ENCODE measurements at regions not wholly inside any gene's neighbourhood (a gene's known extent, or its start where the extent isn't known, plus 50 kb on each side); places are given as distances from the start of the nearest gene placed in this dataset.
"Not testable (repeated sequence)": the region's sequence is repeated elsewhere in the genome, so short reads cannot be mapped to it uniquely, and the experiment has no call there.

- DNase-seq = no peak
These were observed 288.9 kb upstream of the ZNF337 start for GRCh38 chr20:25985597-25985996.

- peak in 1 of 3 experiments; percentile 4 for DNase-seq
These were observed 288.3 kb upstream of the ZNF337 start for GRCh38 chr20:25984933-25985332.

- not testable (repeated sequence) for DNase-seq
These were observed 286.0 kb upstream of the ZNF337 start for GRCh38 chr20:25982701-25983100.

- DNase-seq = not testable (repeated sequence)
These were observed 282.0 kb upstream of the ZNF337 start for GRCh38 chr20:25978450-25979190.

- not testable (repeated sequence) for DNase-seq
These were observed 279.2 kb upstream of the ZNF337 start for GRCh38 chr20:25975816-25976215.

GRCh38 chr20:25965203-25965602, 268.6 kb upstream of the ZNF337 start:
- not testable (repeated sequence) for DNase-seq

GRCh38 chr20:25953876-25954275, 257.2 kb upstream of the ZNF337 start:
- DNase-seq = not testable (repeated sequence)

- DNase-seq = not testable (repeated sequence)
These were observed 238.6 kb upstream of the ZNF337 start for GRCh38 chr20:25935230-25935629.

GRCh38 chr20:25932806-25933205, 236.2 kb upstream of the ZNF337 start:
- not testable (repeated sequence) for DNase-seq

GRCh38 chr20:25932170-25932569, 235.5 kb upstream of the ZNF337 start:
- DNase-seq = not testable (repeated sequence)

GRCh38 chr20:25902321-25902720, 205.7 kb upstream of the ZNF337 start:
- not testable (repeated sequence) for DNase-seq

- peak in 1 of 3 experiments; percentile 17 for DNase-seq
These were observed 202.0 kb upstream of the ZNF337 start for GRCh38 chr20:25898663-25899062.

- DNase-seq = not testable (repeated sequence)
These were observed 182.4 kb upstream of the ZNF337 start for GRCh38 chr20:25879096-25879495.

- not testable (repeated sequence) for DNase-seq
These were observed 172.0 kb upstream of the ZNF337 start for GRCh38 chr20:25868650-25868979.

GRCh38 chr20:25867776-25868649, 171.4 kb upstream of the ZNF337 start:
- DNase-seq = peak; percentile 59 to 86 (median 73)

- not testable (repeated sequence) for DNase-seq
These were observed 170.5 kb upstream of the ZNF337 start for GRCh38 chr20:25867015-25867775.

- DNase-seq = peak; percentile 64 to 90 (median 80)
These were observed 169.3 kb upstream of the ZNF337 start for GRCh38 chr20:25865715-25866656.

- DNase-seq = not testable (repeated sequence)
These were observed 168.5 kb upstream of the ZNF337 start for GRCh38 chr20:25864963-25865714.

GRCh38 chr20:25864326-25864962, 167.8 kb upstream of the ZNF337 start:
- DNase-seq = no peak

- peak in 2 of 3 experiments; percentile 58 to 81 for DNase-seq
These were observed 167.1 kb upstream of the ZNF337 start for GRCh38 chr20:25863536-25864325.
